Liver (tissue), 8 donors: ENCODE measurements at regions not wholly inside any gene's neighbourhood (a gene's known extent, or its start where the extent isn't known, plus 50 kb on each side); places are given as distances from the start of the nearest gene placed in this dataset.

Experiments
- DNase-seq: peaks from one replicate; pipeline ENCODE4 v3.0.0-alpha.2; 2017; ENCODE audit warnings: low spot score
- H3K27ac ChIP-seq, 2 donors: one replicate each; pipeline ENCODE4 v1.7.0; 2013; ENCODE audit warnings: inconsistent platforms in 2 of 2, low read length in 2 of 2, control low read depth in 1 of 2, low read depth in 1 of 2, mild to moderate bottlenecking in 1 of 2
- H3K27me3 ChIP-seq, 4 donors: one replicate each; pipeline versions ENCODE4 v1.6.1 to v1.7.0; 2013; ENCODE audit warnings: low read length in 3 of 4, inconsistent platforms in 1 of 4, mild to moderate bottlenecking in 1 of 4, moderate library complexity in 1 of 4; ENCODE audit not compliant: control insufficient read depth in 4 of 4, insufficient read depth in 4 of 4
- H3K36me3 ChIP-seq, 4 donors: one replicate each; pipeline versions ENCODE4 v1.6.1 to v1.7.0; 2013; ENCODE audit warnings: low read length in 3 of 4, mild to moderate bottlenecking in 3 of 4, low read depth in 1 of 4, moderate library complexity in 1 of 4; ENCODE audit not compliant: control insufficient read depth in 4 of 4, insufficient read depth in 3 of 4
- H3K4me1 ChIP-seq, 4 donors: one replicate each; pipeline versions ENCODE4 v1.6.1 to v1.7.0; 2013; ENCODE audit warnings: low read length in 3 of 4, mild to moderate bottlenecking in 3 of 4, moderate library complexity in 1 of 4; ENCODE audit not compliant: control insufficient read depth in 4 of 4, insufficient read depth in 4 of 4
- H3K4me3 ChIP-seq, 3 donors: one replicate each; pipeline versions ENCODE4 v1.6.1 to v1.7.0; 2013; ENCODE audit warnings: low read length in 3 of 3, control low read depth in 1 of 3, low read depth in 1 of 3, mild to moderate bottlenecking in 1 of 3
- H3K9ac ChIP-seq, 2 donors: one replicate each; pipeline ENCODE4 v1.7.0; 2013; ENCODE audit warnings: low read length in 2 of 2, mild to moderate bottlenecking in 2 of 2, moderate library complexity in 2 of 2, control low read depth in 1 of 2, low read depth in 1 of 2
- H3K9me3 ChIP-seq, 4 donors: one replicate each; pipeline versions ENCODE4 v1.6.1 to v1.7.0; 2013; ENCODE audit warnings: low read length in 3 of 4; ENCODE audit not compliant: control insufficient read depth in 4 of 4
- EGR1 ChIP-seq, 2 donors: IDR thresholded peaks; 2 replicates each; pipeline ENCODE4 v1.6.1; 2016 to 2018; ENCODE audit warnings: antibody characterized with exemption in 2 of 2, low read depth in 2 of 2
- FOXA1 ChIP-seq: IDR thresholded peaks from 2 replicates; pipeline ENCODE4 v1.6.1; 2016; ENCODE audit warnings: antibody characterized with exemption
- FOXA2 ChIP-seq: IDR thresholded peaks from 2 replicates; pipeline ENCODE4 v1.6.1; 2016; ENCODE audit warnings: antibody characterized with exemption
- GABPA ChIP-seq, 2 donors: IDR thresholded peaks in 1 of 2; conservative IDR thresholded peaks in 1 of 2; 2 replicates each; pipeline ENCODE4 v1.6.1; 2016; ENCODE audit warnings: antibody characterized with exemption in 2 of 2, mild to moderate bottlenecking in 1 of 2, moderate library complexity in 1 of 2
- HNF4A ChIP-seq, 2 donors: conservative IDR thresholded peaks; 2 replicates each; pipeline ENCODE4 v1.6.1; 2016; ENCODE audit warnings: antibody characterized with exemption in 2 of 2, mild to moderate bottlenecking in 2 of 2
- HNF4G ChIP-seq: IDR thresholded peaks from 2 replicates; pipeline ENCODE4 v1.6.1; 2016; ENCODE audit warnings: antibody characterized with exemption
- JUND ChIP-seq, 2 donors: IDR thresholded peaks; 2 replicates each; pipeline ENCODE4 v1.6.1; 2016; ENCODE audit warnings: antibody characterized with exemption in 2 of 2
- NR2F2 ChIP-seq: IDR thresholded peaks from 2 replicates; pipeline ENCODE4 v1.6.1; 2016; ENCODE audit warnings: antibody characterized with exemption
- RAD21 ChIP-seq, 2 donors: IDR thresholded peaks; 2 replicates each; pipeline ENCODE4 v1.6.1; 2016; ENCODE audit warnings: antibody characterized with exemption in 2 of 2, mild to moderate bottlenecking in 2 of 2
- RXRA ChIP-seq, 2 donors: IDR thresholded peaks; 2 replicates each; pipeline ENCODE4 v1.6.1; 2017 to 2018; ENCODE audit warnings: antibody characterized with exemption in 2 of 2, mild to moderate bottlenecking in 1 of 2
- SP1 ChIP-seq: IDR thresholded peaks from 2 replicates; pipeline ENCODE4 v1.6.1; 2018; ENCODE audit warnings: antibody characterized with exemption, mild to moderate bottlenecking
- TAF1 ChIP-seq: conservative IDR thresholded peaks from 2 replicates; pipeline ENCODE4 v1.6.1; 2016; ENCODE audit warnings: antibody characterized with exemption, mild to moderate bottlenecking
- YY1 ChIP-seq: IDR thresholded peaks from 2 replicates; pipeline ENCODE4 v1.6.1; 2016; ENCODE audit warnings: antibody characterized with exemption, mild to moderate bottlenecking
- WGBS: extraction: QIAGEN DNeasy Blood & Tissue Kit; methylation state at CpG from one replicate; pipeline ENCODE4 v1.1.7; 2013; 5-methylcytosine and 5-hydroxymethylcytosine counted together
- TF ChIP-seq, protein P1 (sequence below): fragments of 150-350 bp; IDR thresholded peaks from 2 replicates; pipeline ENCODE4 v1.5.1; 2017; ENCODE audit warnings: improper control_type of control experiment, low read depth, low read length; ENCODE audit not compliant: missing input control
- TF ChIP-seq, protein P2 (sequence below): IDR thresholded peaks from 2 replicates; pipeline ENCODE4 v1.6.1; 2016; ENCODE audit warnings: antibody characterized with exemption
- TF ChIP-seq, protein P3 (sequence below): IDR thresholded peaks from 2 replicates; pipeline ENCODE4 v1.6.1; 2016; ENCODE audit warnings: antibody characterized with exemption
- TF ChIP-seq, protein P4 (sequence below): IDR thresholded peaks from 2 replicates; pipeline ENCODE4 v1.6.1; 2016; ENCODE audit warnings: antibody characterized with exemption, mild to moderate bottlenecking
- TF ChIP-seq, protein P5 (sequence below): IDR thresholded peaks from 2 replicates; pipeline ENCODE4 v1.6.1; 2016; ENCODE audit warnings: antibody characterized with exemption
- donor health status: healthy.
- donor health status: healthy.
- donor health status: healthy.
- donor health status: healthy.
- donor health status: healthy.

DNA sequence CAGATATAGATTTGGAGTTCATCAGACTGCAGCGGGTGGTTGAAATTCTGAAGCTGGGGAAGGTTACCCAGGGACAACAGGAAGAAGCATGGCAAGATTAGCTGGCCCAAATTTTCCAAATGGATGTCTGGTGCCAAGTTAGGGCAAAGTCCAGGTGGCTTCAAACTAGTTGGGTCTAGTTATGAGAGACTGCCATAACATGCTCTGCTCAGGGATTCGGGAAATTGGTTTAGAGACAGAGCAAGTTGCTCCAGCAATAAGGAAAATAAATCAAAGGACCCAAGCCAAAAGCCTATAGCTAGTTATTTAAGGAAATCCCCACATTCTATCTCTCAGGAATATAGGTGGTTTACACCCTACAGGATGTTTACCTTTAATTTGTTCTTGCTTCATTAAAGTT, 125.7 kb upstream of the BTG1 start (continued):
- TF ChIP-seq, protein P1, sequence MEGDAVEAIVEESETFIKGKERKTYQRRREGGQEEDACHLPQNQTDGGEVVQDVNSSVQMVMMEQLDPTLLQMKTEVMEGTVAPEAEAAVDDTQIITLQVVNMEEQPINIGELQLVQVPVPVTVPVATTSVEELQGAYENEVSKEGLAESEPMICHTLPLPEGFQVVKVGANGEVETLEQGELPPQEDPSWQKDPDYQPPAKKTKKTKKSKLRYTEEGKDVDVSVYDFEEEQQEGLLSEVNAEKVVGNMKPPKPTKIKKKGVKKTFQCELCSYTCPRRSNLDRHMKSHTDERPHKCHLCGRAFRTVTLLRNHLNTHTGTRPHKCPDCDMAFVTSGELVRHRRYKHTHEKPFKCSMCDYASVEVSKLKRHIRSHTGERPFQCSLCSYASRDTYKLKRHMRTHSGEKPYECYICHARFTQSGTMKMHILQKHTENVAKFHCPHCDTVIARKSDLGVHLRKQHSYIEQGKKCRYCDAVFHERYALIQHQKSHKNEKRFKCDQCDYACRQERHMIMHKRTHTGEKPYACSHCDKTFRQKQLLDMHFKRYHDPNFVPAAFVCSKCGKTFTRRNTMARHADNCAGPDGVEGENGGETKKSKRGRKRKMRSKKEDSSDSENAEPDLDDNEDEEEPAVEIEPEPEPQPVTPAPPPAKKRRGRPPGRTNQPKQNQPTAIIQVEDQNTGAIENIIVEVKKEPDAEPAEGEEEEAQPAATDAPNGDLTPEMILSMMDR: no peak
- TF ChIP-seq HNF4G: no peak
- TF ChIP-seq HNF4A (conservative IDR thresholded peaks at IDR 0.05): no peak

DNA sequence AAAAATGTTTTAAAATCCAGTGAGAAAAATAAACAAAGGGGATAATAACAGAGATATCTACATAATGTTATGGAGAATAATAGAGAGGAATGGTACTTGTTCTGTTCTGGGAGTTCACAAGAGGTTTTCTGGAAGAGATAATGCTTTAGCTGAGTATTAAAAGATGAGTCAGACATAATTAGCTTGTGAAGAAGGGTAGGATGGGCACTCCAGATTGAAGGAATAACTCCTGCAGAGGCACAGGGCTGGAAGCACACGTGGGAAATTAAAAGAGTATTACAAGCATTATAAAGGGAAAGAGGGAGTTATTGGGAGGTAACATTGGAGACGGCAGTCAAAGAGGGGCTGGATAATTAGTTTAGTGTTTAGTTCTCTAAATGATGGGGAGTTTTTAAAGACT, 124.9 kb upstream of the BTG1 start:
- Histone ChIP-seq H3K4me1 (no peaks in the 10 kb centered on the region), H3K4me3 (no peak overlapping the region), H3K27ac (no peak overlapping the region), H3K9me3 (no peaks in the 10 kb centered on the region), H3K9ac (no peak overlapping the region), H3K36me3 (no peaks in the 10 kb centered on the region), H3K27me3 (no peaks in the 10 kb centered on the region)
- DNase-seq: no peak
- no peak for TF ChIP-seq GABPA (IDR thresholded peaks at IDR 0.05 in 1 of 2, conservative IDR thresholded peaks at IDR 0.05 in 1 of 2)
- TF ChIP-seq SP1: no peak
- TF ChIP-seq, protein P2, sequence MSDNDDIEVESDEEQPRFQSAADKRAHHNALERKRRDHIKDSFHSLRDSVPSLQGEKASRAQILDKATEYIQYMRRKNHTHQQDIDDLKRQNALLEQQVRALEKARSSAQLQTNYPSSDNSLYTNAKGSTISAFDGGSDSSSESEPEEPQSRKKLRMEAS: no peak
- TF ChIP-seq EGR1 (IDR thresholded peaks at IDR 0.05; ENCODE audit: low read depth in 2 of 2): no peak
- TF ChIP-seq TAF1: no peak
- TF ChIP-seq, protein P3, sequence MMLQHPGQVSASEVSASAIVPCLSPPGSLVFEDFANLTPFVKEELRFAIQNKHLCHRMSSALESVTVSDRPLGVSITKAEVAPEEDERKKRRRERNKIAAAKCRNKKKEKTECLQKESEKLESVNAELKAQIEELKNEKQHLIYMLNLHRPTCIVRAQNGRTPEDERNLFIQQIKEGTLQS: no peak
- no peak for TF ChIP-seq FOXA2
- no peak for TF ChIP-seq JUND (IDR thresholded peaks at IDR 0.05)
- no peak for TF ChIP-seq YY1
- no peak for TF ChIP-seq HNF4G
- no peak for TF ChIP-seq RXRA (IDR thresholded peaks at IDR 0.05)
- no peak for TF ChIP-seq RAD21 (IDR thresholded peaks at IDR 0.05)
- TF ChIP-seq NR2F2: no peak
- no peak for TF ChIP-seq HNF4A (conservative IDR thresholded peaks at IDR 0.05)
- no peak for TF ChIP-seq FOXA1
- TF ChIP-seq, protein P4, sequence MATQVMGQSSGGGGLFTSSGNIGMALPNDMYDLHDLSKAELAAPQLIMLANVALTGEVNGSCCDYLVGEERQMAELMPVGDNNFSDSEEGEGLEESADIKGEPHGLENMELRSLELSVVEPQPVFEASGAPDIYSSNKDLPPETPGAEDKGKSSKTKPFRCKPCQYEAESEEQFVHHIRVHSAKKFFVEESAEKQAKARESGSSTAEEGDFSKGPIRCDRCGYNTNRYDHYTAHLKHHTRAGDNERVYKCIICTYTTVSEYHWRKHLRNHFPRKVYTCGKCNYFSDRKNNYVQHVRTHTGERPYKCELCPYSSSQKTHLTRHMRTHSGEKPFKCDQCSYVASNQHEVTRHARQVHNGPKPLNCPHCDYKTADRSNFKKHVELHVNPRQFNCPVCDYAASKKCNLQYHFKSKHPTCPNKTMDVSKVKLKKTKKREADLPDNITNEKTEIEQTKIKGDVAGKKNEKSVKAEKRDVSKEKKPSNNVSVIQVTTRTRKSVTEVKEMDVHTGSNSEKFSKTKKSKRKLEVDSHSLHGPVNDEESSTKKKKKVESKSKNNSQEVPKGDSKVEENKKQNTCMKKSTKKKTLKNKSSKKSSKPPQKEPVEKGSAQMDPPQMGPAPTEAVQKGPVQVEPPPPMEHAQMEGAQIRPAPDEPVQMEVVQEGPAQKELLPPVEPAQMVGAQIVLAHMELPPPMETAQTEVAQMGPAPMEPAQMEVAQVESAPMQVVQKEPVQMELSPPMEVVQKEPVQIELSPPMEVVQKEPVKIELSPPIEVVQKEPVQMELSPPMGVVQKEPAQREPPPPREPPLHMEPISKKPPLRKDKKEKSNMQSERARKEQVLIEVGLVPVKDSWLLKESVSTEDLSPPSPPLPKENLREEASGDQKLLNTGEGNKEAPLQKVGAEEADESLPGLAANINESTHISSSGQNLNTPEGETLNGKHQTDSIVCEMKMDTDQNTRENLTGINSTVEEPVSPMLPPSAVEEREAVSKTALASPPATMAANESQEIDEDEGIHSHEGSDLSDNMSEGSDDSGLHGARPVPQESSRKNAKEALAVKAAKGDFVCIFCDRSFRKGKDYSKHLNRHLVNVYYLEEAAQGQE: no peak
- TF ChIP-seq, protein P5, sequence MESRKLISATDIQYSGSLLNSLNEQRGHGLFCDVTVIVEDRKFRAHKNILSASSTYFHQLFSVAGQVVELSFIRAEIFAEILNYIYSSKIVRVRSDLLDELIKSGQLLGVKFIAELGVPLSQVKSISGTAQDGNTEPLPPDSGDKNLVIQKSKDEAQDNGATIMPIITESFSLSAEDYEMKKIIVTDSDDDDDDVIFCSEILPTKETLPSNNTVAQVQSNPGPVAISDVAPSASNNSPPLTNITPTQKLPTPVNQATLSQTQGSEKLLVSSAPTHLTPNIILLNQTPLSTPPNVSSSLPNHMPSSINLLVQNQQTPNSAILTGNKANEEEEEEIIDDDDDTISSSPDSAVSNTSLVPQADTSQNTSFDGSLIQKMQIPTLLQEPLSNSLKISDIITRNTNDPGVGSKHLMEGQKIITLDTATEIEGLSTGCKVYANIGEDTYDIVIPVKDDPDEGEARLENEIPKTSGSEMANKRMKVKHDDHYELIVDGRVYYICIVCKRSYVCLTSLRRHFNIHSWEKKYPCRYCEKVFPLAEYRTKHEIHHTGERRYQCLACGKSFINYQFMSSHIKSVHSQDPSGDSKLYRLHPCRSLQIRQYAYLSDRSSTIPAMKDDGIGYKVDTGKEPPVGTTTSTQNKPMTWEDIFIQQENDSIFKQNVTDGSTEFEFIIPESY: no peak
- TF ChIP-seq, protein P1: no peak
- WGBS: 94% methylated on average over 2 of the region's 2 CpGs
